CD4-positive, CD25-positive, alpha-beta regulatory T cell (primary cell): ENCODE measurements at regions not wholly inside any gene's neighbourhood (a gene's known extent, or its start where the extent isn't known, plus 50 kb on each side); places are given as distances from the start of the nearest gene placed in this dataset.

Experiments
- ATAC-seq, 2 donors: fragments of 150-1000 bp; cut with Tn5 transposase; one replicate each; pipeline ENCODE4 v1.10.0; 2021; ENCODE audit warnings: low read depth in 2 of 2, moderate number of reproducible peaks in 2 of 2, moderate library complexity in 1 of 2
- DNase-seq, 3 donors: peaks; one replicate each; pipeline versions ENCODE4 v3.0.0 to v3.0.0-alpha.2; 2012 to 2022; ENCODE audit warnings: mixed read lengths in 1 of 3
- H3K27ac ChIP-seq: one replicate; pipeline ENCODE4 v1.7.0; 2013; ENCODE audit warnings: mild to moderate bottlenecking, low read length; ENCODE audit not compliant: insufficient read depth, poor library complexity, severe bottlenecking
- H3K27me3 ChIP-seq: one replicate; pipeline ENCODE4 v1.7.0; 2013; ENCODE audit warnings: low read length; ENCODE audit not compliant: control insufficient read depth, insufficient read depth
- H3K36me3 ChIP-seq: one replicate; pipeline ENCODE4 v1.7.0; 2013; ENCODE audit warnings: mild to moderate bottlenecking, low read length, moderate library complexity; ENCODE audit not compliant: control insufficient read depth, insufficient read depth
- H3K4me1 ChIP-seq: 2 replicates; pipeline ENCODE4 v1.7.0; 2013; ENCODE audit warnings: mild to moderate bottlenecking, low read length; ENCODE audit not compliant: insufficient read depth, control insufficient read depth, poor library complexity, severe bottlenecking
- H3K4me3 ChIP-seq: one replicate; pipeline ENCODE4 v1.7.0; 2013; ENCODE audit warnings: low read depth, mild to moderate bottlenecking, low read length, moderate library complexity
- H3K9me3 ChIP-seq, 2 experiments: 1 replicate in 1 of 2; 2 replicates in 1 of 2; pipeline ENCODE4 v1.7.0; 2013; ENCODE audit warnings: low read length in 2 of 2, mild to moderate bottlenecking in 1 of 2, moderate library complexity in 1 of 2; ENCODE audit not compliant: control insufficient read depth in 2 of 2
- H3K27ac Mint-ChIP-seq, 3 donors: one replicate each; pipeline ENCODE4 v1.8.0; 2020 to 2022; ENCODE audit warnings: mild to moderate bottlenecking in 3 of 3, mixed read lengths in 3 of 3, moderate library complexity in 2 of 3
- H3K27me3 Mint-ChIP-seq: one replicate; pipeline ENCODE4 v1.8.0; 2022; ENCODE audit warnings: mild to moderate bottlenecking, mixed read lengths
- H3K36me3 Mint-ChIP-seq: one replicate; pipeline ENCODE4 v1.8.0; 2020; ENCODE audit warnings: mixed read lengths
- H3K4me1 Mint-ChIP-seq, 4 donors: one replicate each; pipeline ENCODE4 v1.8.0; 2020 to 2022; ENCODE audit warnings: mixed read lengths in 4 of 4, mild to moderate bottlenecking in 1 of 4
- H3K4me3 Mint-ChIP-seq, 4 donors: one replicate each; pipeline ENCODE4 v1.8.0; 2020 to 2022; ENCODE audit warnings: mild to moderate bottlenecking in 4 of 4, mixed read lengths in 4 of 4, moderate library complexity in 3 of 4
- H3K9me3 Mint-ChIP-seq, 7 donors: one replicate each; pipeline ENCODE4 v1.8.0; 2020 to 2022; ENCODE audit warnings: mixed read lengths in 7 of 7, mild to moderate bottlenecking in 3 of 7, moderate library complexity in 2 of 7

DNA sequence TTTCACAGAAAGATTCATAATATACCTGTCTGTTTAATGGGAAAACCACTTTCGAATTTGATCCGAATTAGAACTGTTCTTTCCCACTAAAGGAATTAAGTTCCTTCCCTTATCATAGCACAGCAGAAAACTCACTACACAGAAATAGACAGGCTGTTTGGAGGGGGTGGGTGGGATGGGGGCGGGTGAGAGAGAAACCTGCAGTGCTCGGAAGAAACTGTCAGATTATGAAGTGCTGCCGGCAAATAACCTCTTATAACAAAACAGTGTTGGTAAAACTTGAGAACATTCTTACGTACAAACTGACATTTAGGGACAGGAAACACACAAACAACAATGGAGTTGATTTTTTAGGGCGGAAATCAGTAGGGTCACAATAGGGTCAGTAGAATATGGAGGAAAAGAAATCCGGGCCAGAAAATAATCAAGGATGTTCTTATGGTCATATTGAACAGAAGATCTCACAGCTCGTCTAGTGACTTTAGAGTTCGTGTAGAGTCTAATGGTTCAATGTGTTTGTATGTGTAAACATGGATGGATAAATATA lies 756.0 kb upstream of the LRATD1 start:
- Mint-ChIP-seq H3K9me3 (peaks cover 0 to 12% (median 8%) of the 10 kb centered on the region in 7 donors), H3K27me3 (no peaks in the 10 kb centered on the region), H3K36me3 (no peaks in the 10 kb centered on the region), H3K4me1 (no peaks in the 10 kb centered on the region), H3K27ac (no peak overlapping the region), H3K4me3 (no peak overlapping the region)
- H3K27ac ChIP-seq = no peak overlapping the region
- no peaks in the 10 kb centered on the region for H3K27me3 ChIP-seq
- H3K4me3 ChIP-seq = no peak overlapping the region
- H3K36me3 ChIP-seq = no peaks in the 10 kb centered on the region
- DNase-seq (no peak), ATAC-seq (no peak)
- H3K4me1 ChIP-seq = no peaks in the 10 kb centered on the region
- no peaks in the 10 kb centered on the region for H3K9me3 ChIP-seq

DNA sequence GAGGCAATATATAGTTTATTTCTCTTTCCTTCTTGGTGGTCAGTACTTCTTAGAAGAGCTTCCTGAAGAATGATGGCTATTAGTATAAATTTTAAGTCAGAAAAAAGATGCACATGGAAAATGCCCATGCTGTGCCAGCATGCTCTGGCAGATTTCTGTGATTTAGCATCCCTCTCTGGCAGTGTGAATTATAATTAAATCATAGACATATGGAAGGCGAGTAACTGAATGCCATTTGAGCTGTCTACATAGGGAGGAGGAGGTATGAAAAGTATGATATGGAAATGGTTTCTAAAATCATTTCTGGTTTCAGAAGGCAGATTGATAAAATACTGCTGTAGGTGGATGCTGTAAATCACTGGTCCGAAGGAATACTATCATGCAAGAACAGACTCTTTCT lies 754.9 kb upstream of the LRATD1 start:
- Histone ChIP-seq H3K27me3 (no peaks in the 10 kb centered on the region), H3K4me1 (no peaks in the 10 kb centered on the region), H3K4me3 (no peak overlapping the region), H3K9me3 (no peaks in the 10 kb centered on the region), H3K36me3 (no peaks in the 10 kb centered on the region), H3K27ac (no peak overlapping the region)
- no peak for ATAC-seq
- no peaks in the 10 kb centered on the region for H3K27me3 Mint-ChIP-seq
- H3K36me3 Mint-ChIP-seq = no peaks in the 10 kb centered on the region
- DNase-seq = no peak
- peaks cover 0 to 14% (median 8%) of the 10 kb centered on the region in 7 donors for H3K9me3 Mint-ChIP-seq
- H3K4me1 Mint-ChIP-seq = no peaks in the 10 kb centered on the region
- no peak overlapping the region for H3K4me3 Mint-ChIP-seq
- no peak overlapping the region for H3K27ac Mint-ChIP-seq

DNA sequence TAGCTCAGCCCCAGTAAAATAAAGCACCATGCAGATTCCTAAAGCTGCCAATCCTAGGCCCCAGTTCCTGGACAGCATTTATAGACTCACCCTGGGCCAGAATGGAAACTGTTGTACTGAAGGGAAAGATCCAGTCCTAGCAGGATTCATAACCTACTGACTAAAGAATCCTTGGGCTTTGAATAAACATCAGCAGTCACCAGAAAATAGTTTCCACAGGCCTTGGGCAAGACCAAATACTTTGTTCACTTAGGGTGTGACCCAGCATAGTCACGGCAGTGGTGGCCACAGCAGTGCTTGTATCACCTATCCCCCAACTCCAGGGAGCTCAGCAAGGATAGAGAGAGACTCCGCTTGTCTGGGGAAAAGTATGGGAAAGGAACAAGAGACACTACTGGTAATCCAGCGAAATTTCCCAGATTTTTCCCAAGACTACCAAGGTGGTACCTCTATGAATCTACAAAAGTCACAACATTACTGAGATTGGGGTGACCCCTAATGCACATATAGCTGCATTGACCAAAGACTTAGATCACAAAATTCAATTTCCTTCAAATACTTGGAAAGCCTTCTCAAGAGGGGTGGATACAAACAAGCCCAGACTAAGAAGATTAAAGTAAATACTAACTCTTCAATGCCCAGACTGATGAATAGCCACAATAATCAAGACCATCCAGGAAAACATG lies 748.1 kb upstream of the LRATD1 start:
- H3K4me1 Mint-ChIP-seq = no peaks in the 10 kb centered on the region
- H3K4me3 Mint-ChIP-seq = no peak overlapping the region
- ATAC-seq (no peak), DNase-seq (no peak)
- Histone ChIP-seq H3K4me3 (no peak overlapping the region), H3K27me3 (no peaks in the 10 kb centered on the region), H3K4me1 (no peaks in the 10 kb centered on the region), H3K36me3 (no peaks in the 10 kb centered on the region), H3K9me3 (no peaks in the 10 kb centered on the region), H3K27ac (no peak overlapping the region)
- no peaks in the 10 kb centered on the region for H3K27me3 Mint-ChIP-seq
- no peaks in the 10 kb centered on the region for H3K36me3 Mint-ChIP-seq
- no peak overlapping the region for H3K27ac Mint-ChIP-seq
- H3K9me3 Mint-ChIP-seq = peaks cover 0 to 8% (median 1%) of the 10 kb centered on the region in 7 donors

DNA sequence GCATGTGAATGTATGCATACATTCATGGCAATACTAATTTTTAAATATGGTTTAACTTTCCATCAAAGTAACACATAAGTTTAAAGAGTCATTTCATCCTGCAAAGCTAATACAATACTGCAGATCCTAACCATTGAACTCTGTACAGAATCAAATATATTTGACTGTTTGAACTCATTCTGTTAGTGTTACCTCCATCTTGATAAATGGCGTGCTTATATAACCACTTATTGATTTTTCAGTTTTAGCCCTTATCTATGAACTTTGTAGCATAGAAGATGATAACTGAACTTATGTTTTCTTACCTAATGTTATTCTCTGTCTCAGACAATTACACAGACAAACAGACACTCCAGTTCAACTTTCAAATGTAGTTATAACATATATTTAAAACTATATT lies 731.0 kb upstream of the LRATD1 start:
- DNase-seq (no peak), ATAC-seq (no peak)
- no peak overlapping the region for H3K27ac Mint-ChIP-seq
- Histone ChIP-seq H3K27ac (no peak overlapping the region), H3K4me1 (no peaks in the 10 kb centered on the region), H3K27me3 (no peaks in the 10 kb centered on the region), H3K36me3 (no peaks in the 10 kb centered on the region), H3K9me3 (peaks cover 0 to 5% of the 10 kb centered on the region in 2 experiments), H3K4me3 (no peak overlapping the region)
- H3K4me1 Mint-ChIP-seq = no peaks in the 10 kb centered on the region
- H3K9me3 Mint-ChIP-seq = peaks cover 0 to 6% (median 3%) of the 10 kb centered on the region in 7 donors
- no peaks in the 10 kb centered on the region for H3K36me3 Mint-ChIP-seq
- no peak overlapping the region for H3K4me3 Mint-ChIP-seq
- H3K27me3 Mint-ChIP-seq = no peaks in the 10 kb centered on the region

DNA sequence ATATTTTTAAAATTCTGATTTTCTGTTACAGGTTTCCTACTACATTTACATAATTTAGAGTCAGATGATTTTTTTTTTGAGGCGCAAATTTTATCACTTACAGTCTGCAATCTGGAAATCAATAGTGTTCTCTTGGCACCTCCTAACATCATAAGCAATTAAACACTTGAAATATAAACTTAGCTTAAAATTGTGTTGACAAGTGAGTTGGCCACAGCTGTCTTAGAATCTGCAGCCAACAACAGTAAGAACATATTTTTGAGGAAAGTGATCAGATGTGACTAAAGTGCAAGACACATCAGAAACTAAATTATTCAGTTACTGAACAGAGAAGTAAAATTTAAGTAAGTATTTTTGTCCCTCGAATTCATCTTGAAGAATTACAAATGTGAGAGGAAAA lies 726.7 kb upstream of the LRATD1 start:
- H3K27me3 Mint-ChIP-seq = no peaks in the 10 kb centered on the region
- Histone ChIP-seq H3K36me3 (no peaks in the 10 kb centered on the region), H3K4me3 (no peak overlapping the region), H3K4me1 (no peaks in the 10 kb centered on the region), H3K27ac (no peak overlapping the region), H3K9me3 (no peaks in the 10 kb centered on the region), H3K27me3 (no peaks in the 10 kb centered on the region)
- H3K4me1 Mint-ChIP-seq = no peaks in the 10 kb centered on the region
- H3K9me3 Mint-ChIP-seq = peaks cover 0 to 5% (median 0%) of the 10 kb centered on the region in 7 donors
- H3K4me3 Mint-ChIP-seq = no peak overlapping the region
- H3K27ac Mint-ChIP-seq = no peak overlapping the region
- DNase-seq (no peak), ATAC-seq (no peak)
- H3K36me3 Mint-ChIP-seq = no peaks in the 10 kb centered on the region

DNA sequence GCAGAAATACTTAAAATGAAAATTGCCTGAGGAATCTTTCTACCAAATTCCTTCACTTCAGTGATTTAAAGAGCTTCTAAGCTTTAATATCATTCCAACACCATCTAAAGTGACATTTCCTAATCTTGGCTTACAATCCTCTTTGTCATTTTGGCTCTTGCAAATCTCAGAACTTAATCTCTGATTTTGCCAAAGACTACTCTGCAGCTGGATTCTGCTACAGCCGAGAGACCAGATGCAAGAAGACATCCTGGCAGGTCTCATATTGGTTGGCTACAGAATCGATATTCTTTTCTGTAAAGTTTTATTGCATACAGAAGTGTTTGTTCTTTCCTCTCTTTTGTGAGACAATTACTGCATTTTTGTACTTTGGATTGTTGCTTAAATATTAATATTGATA lies 716.5 kb upstream of the LRATD1 start:
- DNase-seq (no peak), ATAC-seq (no peak)
- H3K9me3 Mint-ChIP-seq = peaks cover 0 to 18% (median 0%) of the 10 kb centered on the region in 7 donors
- H3K9me3 ChIP-seq = no peaks in the 10 kb centered on the region
- H3K4me3 ChIP-seq = no peak overlapping the region
- no peaks in the 10 kb centered on the region for H3K27me3 Mint-ChIP-seq
- H3K27ac Mint-ChIP-seq = no peak overlapping the region
- H3K36me3 Mint-ChIP-seq = no peaks in the 10 kb centered on the region
- no peaks in the 10 kb centered on the region for H3K36me3 ChIP-seq
- no peak overlapping the region for H3K27ac ChIP-seq
- no peaks in the 10 kb centered on the region for H3K27me3 ChIP-seq
- H3K4me1 ChIP-seq = no peaks in the 10 kb centered on the region
- no peak overlapping the region for H3K4me3 Mint-ChIP-seq
- H3K4me1 Mint-ChIP-seq = no peaks in the 10 kb centered on the region

DNA sequence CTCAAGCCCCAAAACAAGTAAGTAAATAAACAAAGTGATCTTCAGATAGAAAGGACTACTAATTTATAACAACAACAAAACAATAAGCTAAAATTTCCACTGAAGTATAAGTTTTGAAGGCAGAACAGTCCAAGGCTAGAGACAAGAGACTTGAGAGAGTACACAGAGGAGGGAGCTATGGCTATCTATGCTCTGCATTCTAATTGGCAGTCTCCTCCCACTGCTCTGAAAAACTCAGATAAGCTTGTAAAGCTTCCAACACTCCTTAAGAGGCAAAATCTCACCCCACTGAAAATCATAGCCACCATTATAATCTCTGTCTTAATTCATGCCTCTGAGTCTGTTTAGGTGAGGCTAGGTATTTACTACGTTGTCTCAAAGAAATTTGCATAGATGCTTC lies 714.6 kb upstream of the LRATD1 start:
- no peak overlapping the region for H3K4me3 Mint-ChIP-seq
- H3K27ac ChIP-seq = no peak overlapping the region
- no peaks in the 10 kb centered on the region for H3K4me1 Mint-ChIP-seq
- H3K4me1 ChIP-seq = no peaks in the 10 kb centered on the region
- no peaks in the 10 kb centered on the region for H3K36me3 ChIP-seq
- H3K27me3 Mint-ChIP-seq = no peaks in the 10 kb centered on the region
- ATAC-seq = no peak
- DNase-seq = no peak
- H3K27me3 ChIP-seq = no peaks in the 10 kb centered on the region
- H3K36me3 Mint-ChIP-seq = no peaks in the 10 kb centered on the region
- no peak overlapping the region for H3K27ac Mint-ChIP-seq
- no peaks in the 10 kb centered on the region for H3K9me3 ChIP-seq
- no peak overlapping the region for H3K4me3 ChIP-seq
- H3K9me3 Mint-ChIP-seq = peaks cover 0 to 25% (median under 1%) of the 10 kb centered on the region in 7 donors

DNA sequence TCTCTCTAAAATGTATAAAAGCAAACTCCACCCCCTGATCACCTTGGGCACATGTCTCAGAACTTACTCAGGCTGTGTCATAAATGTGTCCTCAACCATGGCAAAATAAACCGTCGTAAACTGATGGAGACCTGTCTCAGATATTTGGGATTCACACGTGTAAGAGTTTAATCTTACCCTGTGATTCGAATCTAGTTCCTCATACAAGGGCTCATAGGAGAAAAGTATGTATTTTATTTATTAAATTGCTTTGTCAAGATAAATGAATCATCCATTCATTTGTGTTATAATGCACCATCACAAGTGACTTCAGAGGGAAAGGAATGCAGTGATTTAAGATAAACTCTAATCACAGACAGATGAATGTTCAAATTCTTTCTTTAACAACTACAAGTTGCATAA lies 712.5 kb upstream of the LRATD1 start:
- Histone ChIP-seq H3K27me3 (no peaks in the 10 kb centered on the region), H3K4me1 (no peaks in the 10 kb centered on the region), H3K36me3 (no peaks in the 10 kb centered on the region), H3K9me3 (no peaks in the 10 kb centered on the region), H3K4me3 (no peak overlapping the region), H3K27ac (no peak overlapping the region)
- Mint-ChIP-seq H3K4me1 (no peaks in the 10 kb centered on the region), H3K27me3 (no peaks in the 10 kb centered on the region), H3K36me3 (no peaks in the 10 kb centered on the region), H3K27ac (no peak overlapping the region), H3K9me3 (peaks cover 0 to 27% (median 0%) of the 10 kb centered on the region in 7 donors), H3K4me3 (no peak overlapping the region)
- no peak for ATAC-seq
- DNase-seq = no peak
